ENCODE measurements at regions not wholly inside any gene's neighbourhood (a gene's known extent, or its start where the extent isn't known, plus 50 kb on each side); places are given as distances from the start of the nearest gene placed in this dataset.

DNA sequence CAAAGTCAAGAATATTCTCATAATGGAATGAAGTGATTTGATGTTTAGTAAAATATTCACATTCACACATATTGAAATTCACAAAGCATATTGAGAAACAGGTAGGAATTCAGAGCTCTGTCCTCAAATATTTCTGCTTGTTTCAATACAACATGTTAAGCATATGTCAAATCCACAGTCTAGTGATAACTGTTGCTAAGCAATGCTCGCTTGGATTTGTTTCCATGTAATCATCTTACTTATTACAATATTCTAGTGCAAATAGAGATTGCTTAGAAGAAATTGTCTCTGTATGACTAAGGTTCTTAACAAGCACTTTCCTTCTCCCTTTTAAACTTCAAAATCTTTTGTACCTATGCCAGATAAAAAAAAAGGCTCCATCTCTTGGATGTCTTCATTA, 995.7 kb downstream of the CDH18 start:
- Histone ChIP-seq H2AFZ (ENCODE audit: low read length) (no peak overlapping the region), H3K27me3 (ENCODE audit: low read length) (no peaks in the 10 kb centered on the region), H3K79me2 (ENCODE audit: low read length) (no peaks in the 10 kb centered on the region), H3K9ac (ENCODE audit: low read length) (no peak overlapping the region), H3K9me2 (replicated peaks; ENCODE audit: insufficient read depth, low read length) (no peaks in the 10 kb centered on the region), H3K4me1 (ENCODE audit: low read length) (no peaks in the 10 kb centered on the region), H3K9me3 (ENCODE audit: low read length) (peaks cover 4% of the 10 kb centered on the region; the same call in 1 of the 2 replicates), H3K4me3 (ENCODE audit: low read length) (no peak overlapping the region), H3K4me2 (ENCODE audit: low read depth, low read length, poor library complexity, severe bottlenecking) (no peak overlapping the region), H3K27ac (ENCODE audit: low read length) (no peak overlapping the region), H3K36me3 (ENCODE audit: insufficient read depth, low read length) (no peaks in the 10 kb centered on the region), H4K20me1 (ENCODE audit: insufficient read depth, low read depth, low read length) (no peaks in the 10 kb centered on the region)
- DNase-seq: no peak

DNA sequence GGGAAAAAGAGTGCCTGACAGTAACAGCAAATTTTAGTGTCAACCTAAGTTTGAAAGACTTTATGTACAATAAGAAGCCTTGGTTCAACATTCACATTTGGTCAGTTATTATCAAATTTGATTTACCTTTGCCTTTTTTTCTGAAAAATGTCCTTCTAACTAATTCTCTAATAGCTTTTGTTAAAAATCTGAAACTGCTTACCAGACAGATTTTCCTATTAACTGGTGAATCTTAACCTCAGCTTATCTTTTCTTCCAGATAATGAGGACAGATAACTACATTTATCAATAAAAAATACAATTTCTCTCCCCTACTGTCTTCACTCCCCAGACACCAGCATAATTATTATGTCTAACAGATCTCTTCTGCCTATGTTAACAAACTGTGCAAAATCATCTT, 988.5 kb downstream of the CDH18 start:
- no peaks in the 10 kb centered on the region for H3K36me3 ChIP-seq (ENCODE audit: insufficient read depth, low read length)
- no peaks in the 10 kb centered on the region for H3K79me2 ChIP-seq (ENCODE audit: low read length)
- no peak overlapping the region for H2AFZ ChIP-seq (ENCODE audit: low read length)
- no peak overlapping the region for H3K4me2 ChIP-seq (ENCODE audit: low read depth, low read length, poor library complexity, severe bottlenecking)
- no peaks in the 10 kb centered on the region for H3K27me3 ChIP-seq (ENCODE audit: low read length)
- no peak overlapping the region for H3K4me3 ChIP-seq (ENCODE audit: low read length)
- H3K27ac ChIP-seq (ENCODE audit: low read length): no peak overlapping the region
- 0 out of 2 replicates have a peak, but pooled peaks cover 3% of the 10 kb centered on the region for H3K9me2 ChIP-seq (replicated peaks; ENCODE audit: insufficient read depth, low read length)
- H4K20me1 ChIP-seq (ENCODE audit: insufficient read depth, low read depth, low read length): no peaks in the 10 kb centered on the region
- DNase-seq: no peak
- no peaks in the 10 kb centered on the region for H3K4me1 ChIP-seq (ENCODE audit: low read length)
- H3K9me3 ChIP-seq (ENCODE audit: low read length): peaks cover under 1% of the 10 kb centered on the region; the same call in 1 of the 2 replicates
- no peak overlapping the region for H3K9ac ChIP-seq (ENCODE audit: low read length)

DNA sequence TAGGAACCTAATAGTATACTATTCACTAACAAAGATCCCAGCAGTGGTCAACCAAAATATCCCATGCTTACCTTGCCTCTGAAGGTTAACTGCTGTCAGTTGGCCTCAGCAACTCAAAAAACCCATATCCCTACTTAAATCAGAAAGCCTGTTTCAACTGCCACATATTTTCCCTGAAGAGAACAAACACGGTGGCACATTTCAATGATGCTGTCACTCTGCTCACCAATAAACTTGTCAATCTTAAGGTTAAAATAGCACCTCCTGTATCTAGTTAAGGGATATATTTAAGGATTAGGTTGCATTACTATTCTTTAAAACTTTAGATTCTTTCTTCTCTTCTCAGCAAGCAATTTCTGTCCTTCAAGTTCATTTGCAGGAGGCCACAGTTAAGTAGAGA, 986.9 kb downstream of the CDH18 start:
- Histone ChIP-seq H3K9me2 (replicated peaks; ENCODE audit: insufficient read depth, low read length) (0 out of 2 replicates have a peak, but pooled peaks cover 3% of the 10 kb centered on the region), H3K9me3 (ENCODE audit: low read length) (peaks cover 7% of the 10 kb centered on the region; the same call in 1 of the 2 replicates), H3K27ac (ENCODE audit: low read length) (no peak overlapping the region), H3K4me2 (ENCODE audit: low read depth, low read length, poor library complexity, severe bottlenecking) (no peak overlapping the region), H3K4me1 (ENCODE audit: low read length) (no peaks in the 10 kb centered on the region), H3K9ac (ENCODE audit: low read length) (no peak overlapping the region), H2AFZ (ENCODE audit: low read length) (no peak overlapping the region), H4K20me1 (ENCODE audit: insufficient read depth, low read depth, low read length) (no peaks in the 10 kb centered on the region), H3K36me3 (ENCODE audit: insufficient read depth, low read length) (no peaks in the 10 kb centered on the region), H3K4me3 (ENCODE audit: low read length) (no peak overlapping the region), H3K79me2 (ENCODE audit: low read length) (no peaks in the 10 kb centered on the region), H3K27me3 (ENCODE audit: low read length) (no peaks in the 10 kb centered on the region)
- no peak for DNase-seq

DNA sequence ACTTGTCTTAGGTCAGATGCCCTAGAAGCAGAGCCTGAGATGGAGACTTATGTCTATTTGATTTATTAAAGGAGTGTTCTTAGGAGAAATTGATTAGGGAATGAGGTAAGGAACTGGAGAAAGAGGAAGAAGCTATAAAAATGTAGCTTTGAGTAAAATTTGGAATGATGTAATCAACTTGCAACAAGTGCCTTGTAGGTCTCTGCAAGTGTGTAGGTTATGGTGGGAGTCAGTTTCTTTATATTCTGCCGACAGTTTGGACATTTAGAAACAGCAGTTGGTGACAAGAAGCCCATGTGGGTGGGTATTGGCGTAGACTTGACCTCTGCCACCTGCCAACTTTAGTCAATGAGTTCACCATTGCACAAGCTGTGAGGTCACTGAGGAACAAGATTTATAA, 986.5 kb downstream of the CDH18 start:
- Histone ChIP-seq H2AFZ (ENCODE audit: low read length) (no peak overlapping the region), H3K9me3 (ENCODE audit: low read length) (peaks cover 7% of the 10 kb centered on the region; the same call in 1 of the 2 replicates), H3K36me3 (ENCODE audit: insufficient read depth, low read length) (no peaks in the 10 kb centered on the region), H3K4me3 (ENCODE audit: low read length) (no peak overlapping the region), H3K27me3 (ENCODE audit: low read length) (no peaks in the 10 kb centered on the region), H3K4me2 (ENCODE audit: low read depth, low read length, poor library complexity, severe bottlenecking) (no peak overlapping the region), H4K20me1 (ENCODE audit: insufficient read depth, low read depth, low read length) (no peaks in the 10 kb centered on the region), H3K27ac (ENCODE audit: low read length) (no peak overlapping the region), H3K4me1 (ENCODE audit: low read length) (no peaks in the 10 kb centered on the region), H3K79me2 (ENCODE audit: low read length) (no peaks in the 10 kb centered on the region), H3K9ac (ENCODE audit: low read length) (no peak overlapping the region), H3K9me2 (replicated peaks; ENCODE audit: insufficient read depth, low read length) (0 out of 2 replicates have a peak, but pooled peaks cover 3% of the 10 kb centered on the region)
- DNase-seq: no peak

DNA sequence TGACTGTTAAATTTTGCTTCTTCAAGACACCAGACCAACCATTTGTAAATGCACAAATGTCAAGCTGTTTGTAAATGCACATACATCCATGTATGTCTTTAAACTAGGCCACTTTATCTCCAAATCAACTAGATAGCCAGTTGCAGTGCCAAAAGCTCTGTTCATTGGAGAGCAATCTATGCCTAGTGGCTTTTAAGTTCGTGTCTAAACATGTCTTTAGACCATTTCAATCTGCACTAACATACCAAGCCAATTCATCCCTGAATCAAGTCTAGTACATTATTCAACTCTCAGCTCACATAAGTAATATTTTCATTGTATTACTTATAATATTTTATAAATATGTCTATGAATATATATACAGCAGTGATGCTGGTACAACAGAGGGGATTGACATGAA, 985.9 kb downstream of the CDH18 start:
- no peak overlapping the region for H3K4me2 ChIP-seq (ENCODE audit: low read depth, low read length, poor library complexity, severe bottlenecking)
- no peaks in the 10 kb centered on the region for H3K4me1 ChIP-seq (ENCODE audit: low read length)
- peaks cover 8% of the 10 kb centered on the region; the same call in 1 of the 2 replicates for H3K9me3 ChIP-seq (ENCODE audit: low read length)
- no peak for DNase-seq
- H3K27ac ChIP-seq (ENCODE audit: low read length): no peak overlapping the region
- H3K9ac ChIP-seq (ENCODE audit: low read length): no peak overlapping the region
- H3K36me3 ChIP-seq (ENCODE audit: insufficient read depth, low read length): no peaks in the 10 kb centered on the region
- H3K27me3 ChIP-seq (ENCODE audit: low read length): no peaks in the 10 kb centered on the region
- no peak overlapping the region for H2AFZ ChIP-seq (ENCODE audit: low read length)
- H3K79me2 ChIP-seq (ENCODE audit: low read length): no peaks in the 10 kb centered on the region
- 0 out of 2 replicates have a peak, but pooled peaks cover 3% of the 10 kb centered on the region for H3K9me2 ChIP-seq (replicated peaks; ENCODE audit: insufficient read depth, low read length)
- H3K4me3 ChIP-seq (ENCODE audit: low read length): no peak overlapping the region
- no peaks in the 10 kb centered on the region for H4K20me1 ChIP-seq (ENCODE audit: insufficient read depth, low read depth, low read length)

DNA sequence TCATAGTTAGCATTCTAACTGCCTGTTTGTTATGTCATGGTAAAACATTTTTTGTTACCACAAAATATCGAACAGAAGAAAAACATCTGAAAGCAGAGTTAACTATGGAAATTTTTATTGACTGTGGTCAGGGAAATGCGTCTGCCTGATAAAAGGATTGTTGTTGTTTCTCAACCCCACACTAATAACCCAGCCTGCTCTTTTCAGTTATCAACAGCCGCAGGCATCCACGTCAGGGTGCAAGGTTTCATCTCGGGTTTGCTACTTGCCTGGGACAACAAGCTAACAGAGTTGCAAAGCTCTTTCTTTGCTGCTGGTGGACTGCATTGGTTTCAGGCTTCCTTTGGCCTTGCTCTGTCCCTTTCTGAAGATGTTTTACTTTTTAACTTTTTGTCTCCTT, 969.2 kb downstream of the CDH18 start:
- no peak overlapping the region for H3K9ac ChIP-seq (ENCODE audit: low read length)
- H3K9me2 ChIP-seq (replicated peaks; ENCODE audit: insufficient read depth, low read length): no peaks in the 10 kb centered on the region
- H3K4me3 ChIP-seq (ENCODE audit: low read length): no peak overlapping the region
- no peak overlapping the region for H3K4me2 ChIP-seq (ENCODE audit: low read depth, low read length, poor library complexity, severe bottlenecking)
- no peaks in the 10 kb centered on the region for H3K4me1 ChIP-seq (ENCODE audit: low read length)
- no peaks in the 10 kb centered on the region for H3K79me2 ChIP-seq (ENCODE audit: low read length)
- DNase-seq: no peak
- H3K27me3 ChIP-seq (ENCODE audit: low read length): no peaks in the 10 kb centered on the region
- H3K9me3 ChIP-seq (ENCODE audit: low read length): peaks cover 7% of the 10 kb centered on the region
- H3K36me3 ChIP-seq (ENCODE audit: insufficient read depth, low read length): no peaks in the 10 kb centered on the region
- no peaks in the 10 kb centered on the region for H4K20me1 ChIP-seq (ENCODE audit: insufficient read depth, low read depth, low read length)
- H3K27ac ChIP-seq (ENCODE audit: low read length): no peak overlapping the region
- H2AFZ ChIP-seq (ENCODE audit: low read length): no peak overlapping the region

DNA sequence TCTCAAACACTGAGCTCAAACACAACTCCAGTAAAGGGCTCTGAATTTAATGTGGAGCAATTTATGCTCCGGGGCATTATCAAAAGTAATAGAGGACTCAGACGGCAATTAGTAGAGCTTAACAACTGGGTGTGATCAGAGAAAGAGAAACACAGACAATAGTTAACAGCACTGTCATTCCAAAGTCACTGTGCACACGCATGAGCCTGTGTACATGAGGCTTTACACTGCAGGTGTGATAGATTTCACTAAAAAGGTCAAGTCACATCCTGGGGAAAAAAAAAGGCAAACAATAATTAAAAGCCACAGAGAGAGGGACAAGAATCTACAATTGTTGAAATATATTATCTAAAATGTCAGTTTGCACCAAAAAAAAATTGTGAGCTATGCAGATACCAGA, 956.5 kb downstream of the CDH18 start:
- peaks cover 5% of the 10 kb centered on the region; the same call in 1 of the 2 replicates for H3K9me3 ChIP-seq (ENCODE audit: low read length)
- H3K79me2 ChIP-seq (ENCODE audit: low read length): no peaks in the 10 kb centered on the region
- no peak overlapping the region for H3K27ac ChIP-seq (ENCODE audit: low read length)
- H2AFZ ChIP-seq (ENCODE audit: low read length): no peak overlapping the region
- H3K9me2 ChIP-seq (replicated peaks; ENCODE audit: insufficient read depth, low read length): no peaks in the 10 kb centered on the region; the same call in 1 of the 2 replicates
- no peaks in the 10 kb centered on the region for H3K4me1 ChIP-seq (ENCODE audit: low read length)
- H4K20me1 ChIP-seq (ENCODE audit: insufficient read depth, low read depth, low read length): no peaks in the 10 kb centered on the region
- no peak for DNase-seq
- no peak overlapping the region for H3K9ac ChIP-seq (ENCODE audit: low read length)
- no peak overlapping the region for H3K4me2 ChIP-seq (ENCODE audit: low read depth, low read length, poor library complexity, severe bottlenecking)
- H3K36me3 ChIP-seq (ENCODE audit: insufficient read depth, low read length): no peaks in the 10 kb centered on the region
- no peak overlapping the region for H3K4me3 ChIP-seq (ENCODE audit: low read length)
- no peaks in the 10 kb centered on the region for H3K27me3 ChIP-seq (ENCODE audit: low read length)

DNA sequence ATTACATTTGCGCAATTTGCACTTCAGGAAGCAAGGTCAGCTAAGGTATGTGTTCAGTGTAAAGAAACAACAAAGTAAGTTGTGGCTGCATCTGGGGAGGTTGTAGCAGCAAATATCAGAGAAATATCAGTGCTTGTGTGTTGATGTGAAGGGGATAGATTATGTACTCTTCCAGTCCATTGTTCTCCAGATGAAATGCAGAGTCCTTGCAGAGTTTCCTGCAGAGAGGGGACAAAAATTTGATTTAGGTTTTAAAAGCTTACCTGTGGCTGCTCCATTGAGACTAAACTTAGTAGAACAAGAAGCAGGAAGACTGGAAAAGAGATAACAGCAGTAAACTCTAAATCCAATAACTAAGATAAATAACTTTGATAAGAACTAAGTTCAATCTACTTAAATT, 952.2 kb downstream of the CDH18 start:
- no peak overlapping the region for H3K4me2 ChIP-seq (ENCODE audit: low read depth, low read length, poor library complexity, severe bottlenecking)
- no peak overlapping the region for H3K27ac ChIP-seq (ENCODE audit: low read length)
- no peak overlapping the region for H2AFZ ChIP-seq (ENCODE audit: low read length)
- no peaks in the 10 kb centered on the region for H3K36me3 ChIP-seq (ENCODE audit: insufficient read depth, low read length)
- no peak overlapping the region for H3K9ac ChIP-seq (ENCODE audit: low read length)
- no peaks in the 10 kb centered on the region for H3K9me2 ChIP-seq (replicated peaks; ENCODE audit: insufficient read depth, low read length)
- H3K4me1 ChIP-seq (ENCODE audit: low read length): no peaks in the 10 kb centered on the region
- H3K79me2 ChIP-seq (ENCODE audit: low read length): no peaks in the 10 kb centered on the region
- no peaks in the 10 kb centered on the region for H3K27me3 ChIP-seq (ENCODE audit: low read length)
- no peak overlapping the region for H3K4me3 ChIP-seq (ENCODE audit: low read length)
- no peaks in the 10 kb centered on the region; the same call in 1 of the 2 replicates for H3K9me3 ChIP-seq (ENCODE audit: low read length)
- no peaks in the 10 kb centered on the region for H4K20me1 ChIP-seq (ENCODE audit: insufficient read depth, low read depth, low read length)
- DNase-seq: no peak

DNA sequence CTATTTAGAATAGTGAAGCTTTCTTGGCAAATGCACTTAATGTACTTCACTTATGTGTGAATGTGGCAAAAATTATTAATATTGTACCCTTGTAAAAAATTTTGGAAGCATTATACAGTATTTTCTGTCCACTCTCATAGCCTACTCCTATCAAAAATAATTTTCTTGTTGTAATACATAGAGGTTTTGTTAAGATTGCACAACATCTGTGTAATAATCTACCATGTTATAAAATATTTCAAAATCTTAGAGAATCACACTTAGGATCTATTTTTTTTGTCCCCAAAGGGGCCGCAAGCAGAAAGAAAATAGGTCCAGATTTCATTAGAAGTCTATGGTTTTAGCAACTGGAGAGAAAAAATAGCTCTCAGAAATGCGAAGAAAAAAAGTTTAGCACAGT, 945.9 kb downstream of the CDH18 start:
- no peaks in the 10 kb centered on the region for H4K20me1 ChIP-seq (ENCODE audit: insufficient read depth, low read depth, low read length)
- H3K27ac ChIP-seq (ENCODE audit: low read length): no peak overlapping the region
- no peaks in the 10 kb centered on the region for H3K36me3 ChIP-seq (ENCODE audit: insufficient read depth, low read length)
- no peak overlapping the region for H2AFZ ChIP-seq (ENCODE audit: low read length)
- no peak overlapping the region for H3K4me3 ChIP-seq (ENCODE audit: low read length)
- DNase-seq: no peak
- no peak overlapping the region for H3K4me2 ChIP-seq (ENCODE audit: low read depth, low read length, poor library complexity, severe bottlenecking)
- H3K9me2 ChIP-seq (replicated peaks; ENCODE audit: insufficient read depth, low read length): no peaks in the 10 kb centered on the region
- peaks cover 13% of the 10 kb centered on the region for H3K9me3 ChIP-seq (ENCODE audit: low read length)
- no peak overlapping the region for H3K9ac ChIP-seq (ENCODE audit: low read length)
- H3K27me3 ChIP-seq (ENCODE audit: low read length): no peaks in the 10 kb centered on the region
- H3K79me2 ChIP-seq (ENCODE audit: low read length): no peaks in the 10 kb centered on the region
- H3K4me1 ChIP-seq (ENCODE audit: low read length): no peaks in the 10 kb centered on the region

All from Karpas-422 (cell line).